ENCODE measurements at regions not wholly inside any gene's neighbourhood (a gene's known extent, or its start where the extent isn't known, plus 50 kb on each side); places are given as distances from the start of the nearest gene placed in this dataset.
"Not testable (repeated sequence)": the region's sequence is repeated elsewhere in the genome, so short reads cannot be mapped to it uniquely, and the experiment has no call there.

- H3K9ac ChIP-seq (ENCODE audit: low read depth, low read length): no peak overlapping the region
- no peaks in the 10 kb centered on the region for H3K4me1 ChIP-seq (ENCODE audit: insufficient read depth, low read length)
- H3K4me3 ChIP-seq (ENCODE audit: low read length): no peak overlapping the region
- H3K9me3 ChIP-seq (ENCODE audit: insufficient read depth, low read depth, low read length): peaks cover 61% of the 10 kb centered on the region
- H3K27me3 ChIP-seq (ENCODE audit: insufficient read depth, low read length): no peaks in the 10 kb centered on the region
- H3K36me3 ChIP-seq (ENCODE audit: insufficient read depth, low read length): no peaks in the 10 kb centered on the region
- no peak overlapping the region for H3K27ac ChIP-seq (ENCODE audit: low read depth, low read length)
Measured at GRCh38 chr7:42550706-42551470, 313.9 kb upstream of the GLI3 start.

- 100% methylated on average over 1 of the region's 3 CpGs for WGBS
- no peaks in the 10 kb centered on the region for H3K4me1 ChIP-seq (ENCODE audit: insufficient read depth, low read length)
- H3K27ac ChIP-seq (ENCODE audit: low read depth, low read length): no peak overlapping the region
- H3K27me3 ChIP-seq (ENCODE audit: insufficient read depth, low read length): no peaks in the 10 kb centered on the region
- peaks cover 63% of the 10 kb centered on the region for H3K9me3 ChIP-seq (ENCODE audit: insufficient read depth, low read depth, low read length)
- H3K4me3 ChIP-seq (ENCODE audit: low read length): no peak overlapping the region
- no peak overlapping the region for H3K9ac ChIP-seq (ENCODE audit: low read depth, low read length)
- H3K36me3 ChIP-seq (ENCODE audit: insufficient read depth, low read length): no peaks in the 10 kb centered on the region
Measured at GRCh38 chr7:42549866-42550485, 313.0 kb upstream of the GLI3 start.

GRCh38 chr7:42548816-42549611 is 312.0 kb upstream of the GLI3 start:
- WGBS: 94% methylated on average over 3 of the region's 6 CpGs
- Histone ChIP-seq H3K27me3 (ENCODE audit: insufficient read depth, low read length) (no peaks in the 10 kb centered on the region), H3K4me1 (ENCODE audit: insufficient read depth, low read length) (no peaks in the 10 kb centered on the region), H3K9ac (ENCODE audit: low read depth, low read length) (no peak overlapping the region), H3K27ac (ENCODE audit: low read depth, low read length) (no peak overlapping the region), H3K9me3 (ENCODE audit: insufficient read depth, low read depth, low read length) (peaks cover 66% of the 10 kb centered on the region), H3K4me3 (ENCODE audit: low read length) (no peak overlapping the region), H3K36me3 (ENCODE audit: insufficient read depth, low read length) (no peaks in the 10 kb centered on the region)

GRCh38 chr7:42545049-42545724 is 308.2 kb upstream of the GLI3 start:
- 94% methylated on average over 1 of the region's 1 CpG for WGBS
- Histone ChIP-seq H3K4me1 (ENCODE audit: insufficient read depth, low read length) (no peaks in the 10 kb centered on the region; the same call in 1 of the 2 replicates), H3K4me3 (ENCODE audit: low read length) (no peak overlapping the region), H3K9me3 (ENCODE audit: insufficient read depth, low read depth, low read length) (peaks cover 66% of the 10 kb centered on the region), H3K9ac (ENCODE audit: low read depth, low read length) (no peak overlapping the region), H3K27me3 (ENCODE audit: insufficient read depth, low read length) (no peaks in the 10 kb centered on the region), H3K27ac (ENCODE audit: low read depth, low read length) (no peak overlapping the region), H3K36me3 (ENCODE audit: insufficient read depth, low read length) (no peaks in the 10 kb centered on the region)

GRCh38 chr7:42543953-42544352 is 306.9 kb upstream of the GLI3 start:
- no peaks in the 10 kb centered on the region for H3K27me3 ChIP-seq (ENCODE audit: insufficient read depth, low read length)
- H3K9me3 ChIP-seq (ENCODE audit: insufficient read depth, low read depth, low read length): peaks cover 69% of the 10 kb centered on the region
- no peaks in the 10 kb centered on the region for H3K36me3 ChIP-seq (ENCODE audit: insufficient read depth, low read length)
- no peak overlapping the region for H3K9ac ChIP-seq (ENCODE audit: low read depth, low read length)
- H3K27ac ChIP-seq (ENCODE audit: low read depth, low read length): no peak overlapping the region
- WGBS: 84% methylated on average over 4 of the region's 4 CpGs
- H3K4me3 ChIP-seq (ENCODE audit: low read length): no peak overlapping the region
- no peaks in the 10 kb centered on the region; the same call in 1 of the 2 replicates for H3K4me1 ChIP-seq (ENCODE audit: insufficient read depth, low read length)

- not testable (repeated sequence) for H3K27me3 ChIP-seq (ENCODE audit: insufficient read depth, low read length); H3K36me3 ChIP-seq (ENCODE audit: insufficient read depth, low read length); H3K4me1 ChIP-seq (ENCODE audit: insufficient read depth, low read length); H3K9ac ChIP-seq (ENCODE audit: low read depth, low read length); H3K27ac ChIP-seq (ENCODE audit: low read depth, low read length); H3K4me3 ChIP-seq (ENCODE audit: low read length)
- WGBS: 100% methylated on average over 1 of the region's 1 CpG
- H3K9me3 ChIP-seq (ENCODE audit: insufficient read depth, low read depth, low read length): peaks cover 64% of the 10 kb centered on the region
Measured at GRCh38 chr7:42542446-42542845, 305.4 kb upstream of the GLI3 start.

- no peak overlapping the region for H3K4me3 ChIP-seq (ENCODE audit: low read length)
- 89% methylated on average over 1 of the region's 1 CpG for WGBS
- H3K27ac ChIP-seq (ENCODE audit: low read depth, low read length): no peak overlapping the region
Measured at GRCh38 chr7:42534441-42534840, 297.4 kb upstream of the GLI3 start.

GRCh38 chr7:42527004-42527403 is 290.0 kb upstream of the GLI3 start:
- H3K4me3 ChIP-seq (ENCODE audit: low read length): no peak overlapping the region
- H3K27ac ChIP-seq (ENCODE audit: low read depth, low read length): no peak overlapping the region
- H3K9ac ChIP-seq (ENCODE audit: low read depth, low read length): no peak overlapping the region
- no peaks in the 10 kb centered on the region for H3K36me3 ChIP-seq (ENCODE audit: insufficient read depth, low read length)
- 0 out of 2 replicates have a peak, but pooled peaks cover 5% of the 10 kb centered on the region for H3K4me1 ChIP-seq (ENCODE audit: insufficient read depth, low read length)
- no peaks in the 10 kb centered on the region for H3K27me3 ChIP-seq (ENCODE audit: insufficient read depth, low read length)
- WGBS: 82% methylated on average over 2 of the region's 2 CpGs
- H3K9me3 ChIP-seq (ENCODE audit: insufficient read depth, low read depth, low read length): peaks cover 15% of the 10 kb centered on the region; the same call in 1 of the 2 replicates

More at GRCh38 chr7:42534441-42534840, 297.4 kb upstream of the GLI3 start:
- Histone ChIP-seq H3K36me3 (ENCODE audit: insufficient read depth, low read length) (no peaks in the 10 kb centered on the region), H3K4me1 (ENCODE audit: insufficient read depth, low read length) (no peaks in the 10 kb centered on the region), H3K9me3 (ENCODE audit: insufficient read depth, low read depth, low read length) (peaks cover 31% of the 10 kb centered on the region), H3K9ac (ENCODE audit: low read depth, low read length) (no peak overlapping the region), H3K27me3 (ENCODE audit: insufficient read depth, low read length) (no peaks in the 10 kb centered on the region)

- Histone ChIP-seq H3K4me3 (ENCODE audit: low read length) (no peak overlapping the region), H3K9ac (ENCODE audit: low read depth, low read length) (no peak overlapping the region), H3K9me3 (ENCODE audit: insufficient read depth, low read depth, low read length) (0 out of 2 replicates have a peak, but pooled peaks cover 4% of the 10 kb centered on the region), H3K36me3 (ENCODE audit: insufficient read depth, low read length) (no peaks in the 10 kb centered on the region), H3K4me1 (ENCODE audit: insufficient read depth, low read length) (0 out of 2 replicates have a peak, but pooled peaks cover 9% of the 10 kb centered on the region), H3K27ac (ENCODE audit: low read depth, low read length) (no peak overlapping the region), H3K27me3 (ENCODE audit: insufficient read depth, low read length) (no peaks in the 10 kb centered on the region)
- WGBS: 88% methylated on average over 19 of the region's 19 CpGs
Measured at GRCh38 chr7:42522227-42522991, 285.4 kb upstream of the GLI3 start.

GRCh38 chr7:42511027-42511426 is 274.0 kb upstream of the GLI3 start:
- no peak overlapping the region for H3K4me3 ChIP-seq (ENCODE audit: low read length)
- no peak overlapping the region for H3K9ac ChIP-seq (ENCODE audit: low read depth, low read length)
- H3K36me3 ChIP-seq (ENCODE audit: insufficient read depth, low read length): no peaks in the 10 kb centered on the region
- no peaks in the 10 kb centered on the region for H3K9me3 ChIP-seq (ENCODE audit: insufficient read depth, low read depth, low read length)
- WGBS: 97% methylated on average over 2 of the region's 2 CpGs
- H3K27ac ChIP-seq (ENCODE audit: low read depth, low read length): no peak overlapping the region
- no peaks in the 10 kb centered on the region for H3K4me1 ChIP-seq (ENCODE audit: insufficient read depth, low read length)
- H3K27me3 ChIP-seq (ENCODE audit: insufficient read depth, low read length): no peaks in the 10 kb centered on the region

Measured in HUES64 (cell line).